ENCODE measurements at regions not wholly inside any gene's neighbourhood (a gene's known extent, or its start where the extent isn't known, plus 50 kb on each side); places are given as distances from the start of the nearest gene placed in this dataset.

DNA sequence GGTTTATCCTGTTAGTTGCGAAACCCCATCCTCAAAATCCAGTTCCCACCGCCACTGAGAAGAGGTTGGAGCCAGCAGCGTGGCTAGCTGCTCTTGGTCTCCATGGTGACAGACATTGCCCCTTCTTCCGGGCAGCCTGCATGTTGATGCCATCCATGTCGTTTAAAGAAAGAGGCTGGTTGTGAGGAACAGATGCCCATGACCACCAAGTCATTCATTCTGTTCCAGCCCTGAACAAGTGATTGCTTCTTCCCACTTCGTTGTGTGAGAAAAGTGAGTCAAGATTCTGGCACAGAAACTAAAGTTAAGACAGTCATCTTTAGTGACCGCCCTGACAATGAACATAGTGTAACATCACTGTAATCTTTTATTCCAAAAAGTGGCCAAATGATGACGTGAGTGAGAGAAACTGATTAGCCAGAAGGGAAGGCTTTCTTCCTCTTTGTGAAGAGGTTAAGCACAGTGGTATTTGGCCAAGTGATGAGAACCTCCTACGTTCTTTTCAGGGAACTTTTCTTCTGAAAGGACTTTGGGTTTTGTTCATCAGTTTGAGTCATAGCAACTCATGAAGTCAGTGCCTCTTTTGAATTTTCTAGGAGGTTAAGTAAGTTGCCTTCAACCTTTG lies 272.5 kb downstream of the GALR1 start:
- no peak for DNase-seq

DNA sequence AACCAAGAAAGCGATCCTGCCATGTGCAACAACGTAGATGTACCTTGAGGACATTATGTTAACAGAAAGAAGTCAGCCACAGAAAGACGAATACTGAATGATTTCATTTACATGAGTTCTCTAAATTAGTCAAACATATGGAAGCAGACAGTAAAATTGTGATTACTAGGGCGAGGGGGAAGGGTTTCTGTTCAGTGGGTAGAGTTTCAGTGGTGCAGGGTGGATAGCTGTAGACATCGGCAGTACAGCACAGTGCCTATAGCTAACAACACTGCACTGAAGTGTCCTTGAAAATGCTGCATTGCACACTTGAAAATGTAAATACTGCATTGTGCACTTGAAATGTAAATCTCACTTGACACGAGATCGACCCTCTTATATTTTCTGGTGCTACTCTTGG lies 275.3 kb downstream of the GALR1 start:
- no peak for DNase-seq

DNA sequence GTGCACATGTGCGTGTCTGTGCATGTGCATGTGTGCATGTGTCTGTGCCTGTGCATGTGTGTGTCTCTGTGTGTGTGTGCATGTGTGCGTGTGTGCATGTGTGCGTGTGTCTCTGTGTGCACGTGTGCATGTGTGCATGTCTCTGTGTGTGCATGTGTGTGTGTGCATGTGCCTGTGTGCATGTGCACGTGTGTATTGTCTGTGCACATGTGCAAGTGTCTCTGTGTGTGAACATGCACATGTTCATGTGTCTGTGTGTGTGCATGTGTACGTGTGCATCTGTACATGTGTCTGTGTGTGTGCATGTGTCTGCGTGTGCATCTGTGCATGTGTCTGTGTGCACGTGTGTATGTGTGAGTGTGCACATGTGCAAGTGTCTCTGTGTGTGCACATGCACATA lies 277.3 kb downstream of the GALR1 start:
- no peak for DNase-seq

DNA sequence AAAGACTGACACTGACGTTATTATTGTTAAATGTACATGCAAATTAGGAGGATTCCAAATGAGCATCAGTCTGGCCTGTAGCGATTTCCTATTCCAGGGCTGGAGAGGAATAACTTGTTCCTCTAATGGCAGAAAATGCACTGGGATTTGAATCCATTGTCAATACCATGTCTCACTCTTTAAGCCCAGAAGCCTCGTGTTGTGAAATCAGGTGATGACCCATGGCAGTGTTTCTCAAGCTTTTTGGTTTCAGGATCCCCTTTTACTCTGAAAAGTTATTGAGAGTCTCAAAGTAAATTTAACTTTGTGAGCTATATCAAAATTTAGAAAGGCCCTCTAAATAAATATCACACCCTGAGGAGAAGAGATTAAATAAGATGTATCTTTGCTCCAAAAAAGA lies 279.2 kb downstream of the GALR1 start:
- DNase-seq = no peak

DNA sequence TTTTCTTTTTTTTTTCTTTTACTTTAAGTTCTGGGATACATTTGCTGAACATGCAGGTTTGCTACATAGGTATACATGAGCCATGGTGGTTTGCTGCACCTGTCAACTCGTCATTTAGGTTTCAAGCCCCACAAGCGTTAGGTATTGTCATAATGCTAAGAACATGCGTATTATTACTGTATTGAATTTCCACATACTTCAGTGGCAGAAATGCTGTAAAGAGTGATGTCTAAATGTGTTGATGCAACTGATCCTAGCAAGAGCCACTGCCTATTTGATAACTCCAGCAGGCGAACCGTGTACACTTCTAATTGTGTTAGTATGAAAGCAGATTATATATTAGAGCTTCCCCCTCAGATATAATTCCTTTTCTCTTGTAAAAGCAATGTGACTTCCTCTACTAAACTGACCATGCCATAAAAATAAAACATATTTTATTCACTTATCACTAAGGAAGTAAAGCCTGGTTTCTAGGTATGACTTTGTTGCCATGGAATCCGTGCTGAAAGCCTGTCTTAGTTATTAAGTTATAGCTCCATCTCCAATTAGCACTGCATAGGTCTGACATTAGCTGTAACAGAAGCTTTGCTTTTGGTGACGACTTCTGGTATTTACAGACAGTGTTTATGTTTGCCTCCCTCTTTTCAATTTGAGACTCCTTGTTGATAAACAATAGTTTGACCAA lies 280.0 kb downstream of the GALR1 start:
- DNase-seq = no peak

DNA sequence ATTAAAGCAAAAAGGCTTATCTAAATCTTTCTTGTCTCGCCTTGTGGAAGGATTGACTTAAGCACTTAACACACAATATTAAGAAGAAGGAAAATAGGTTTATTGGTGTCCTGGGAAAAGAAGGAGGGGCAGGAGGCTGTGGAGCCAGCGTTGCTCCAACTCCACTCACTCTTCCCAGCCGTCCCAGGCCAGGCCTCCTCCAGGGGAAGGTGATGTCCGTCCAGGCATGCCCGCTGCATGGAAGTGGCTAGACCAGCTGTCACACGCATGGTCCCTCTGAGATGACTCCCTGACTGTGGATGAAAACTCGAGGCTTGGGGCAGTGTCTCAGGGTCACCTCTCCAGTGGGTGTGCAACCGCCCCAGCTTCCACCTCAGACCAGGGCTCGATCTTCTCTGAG lies 281.1 kb downstream of the GALR1 start:
- no peak for DNase-seq

DNA sequence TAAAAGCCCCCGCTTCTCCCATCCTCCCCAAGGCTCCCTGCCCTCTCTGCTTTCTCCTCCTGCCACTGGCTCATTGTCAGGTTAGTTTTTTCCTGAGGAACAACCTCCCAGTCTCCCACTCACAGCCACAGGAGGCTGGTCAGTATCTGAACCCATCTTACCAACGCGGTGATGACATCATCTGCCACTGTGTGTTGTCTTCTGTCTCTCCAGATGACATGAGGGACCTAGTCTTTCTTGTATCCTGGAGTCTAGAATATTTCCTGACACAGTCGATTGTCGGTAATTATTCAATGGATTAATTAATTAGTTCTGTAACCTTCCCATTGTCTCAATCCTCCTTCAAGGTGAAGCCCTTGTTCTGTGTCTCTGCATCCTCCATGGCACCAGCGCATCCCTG lies 290.2 kb downstream of the GALR1 start:
- DNase-seq = no peak

DNA sequence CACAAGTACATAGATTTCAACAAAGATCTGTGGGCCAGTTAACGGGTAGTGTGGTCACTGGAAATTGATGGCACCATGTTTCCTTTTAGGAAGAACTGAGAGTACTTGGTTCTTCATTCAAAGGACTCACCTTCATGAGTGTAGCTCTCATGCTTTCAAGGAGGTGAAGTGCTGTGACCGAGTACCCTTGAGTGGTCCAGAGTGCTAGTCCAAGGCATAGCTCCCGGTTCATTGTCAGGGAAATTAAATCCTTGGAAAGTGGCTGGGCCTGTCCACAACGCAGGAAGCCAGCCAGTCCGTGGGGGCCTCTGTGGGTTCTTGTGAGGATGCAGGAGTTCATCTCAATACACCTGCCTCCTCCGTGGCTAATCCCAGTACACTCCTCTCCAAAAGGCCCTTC lies 295.1 kb downstream of the GALR1 start:
- no peak for DNase-seq

DNA sequence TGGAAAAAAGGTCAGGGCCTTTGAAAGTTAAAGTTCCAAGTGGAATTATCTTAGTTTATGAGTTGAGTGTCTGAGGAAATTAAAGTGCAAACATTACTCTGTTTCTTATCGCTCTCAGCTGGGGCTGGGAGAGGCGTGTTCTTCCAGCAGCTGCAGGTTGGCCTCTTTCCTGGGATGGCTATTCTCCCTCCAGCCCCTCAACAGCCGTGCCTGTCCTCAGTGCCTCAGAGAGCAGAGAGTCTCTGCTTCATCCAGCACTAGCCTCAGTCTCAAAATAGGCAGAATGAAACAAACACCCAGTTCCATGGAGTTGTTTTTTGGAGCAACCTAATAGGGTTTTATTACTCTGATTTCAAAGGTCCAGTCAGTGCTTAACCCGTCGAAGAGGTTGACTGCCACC lies 298.1 kb downstream of the GALR1 start:
- DNase-seq = peak; percentile 4

DNA sequence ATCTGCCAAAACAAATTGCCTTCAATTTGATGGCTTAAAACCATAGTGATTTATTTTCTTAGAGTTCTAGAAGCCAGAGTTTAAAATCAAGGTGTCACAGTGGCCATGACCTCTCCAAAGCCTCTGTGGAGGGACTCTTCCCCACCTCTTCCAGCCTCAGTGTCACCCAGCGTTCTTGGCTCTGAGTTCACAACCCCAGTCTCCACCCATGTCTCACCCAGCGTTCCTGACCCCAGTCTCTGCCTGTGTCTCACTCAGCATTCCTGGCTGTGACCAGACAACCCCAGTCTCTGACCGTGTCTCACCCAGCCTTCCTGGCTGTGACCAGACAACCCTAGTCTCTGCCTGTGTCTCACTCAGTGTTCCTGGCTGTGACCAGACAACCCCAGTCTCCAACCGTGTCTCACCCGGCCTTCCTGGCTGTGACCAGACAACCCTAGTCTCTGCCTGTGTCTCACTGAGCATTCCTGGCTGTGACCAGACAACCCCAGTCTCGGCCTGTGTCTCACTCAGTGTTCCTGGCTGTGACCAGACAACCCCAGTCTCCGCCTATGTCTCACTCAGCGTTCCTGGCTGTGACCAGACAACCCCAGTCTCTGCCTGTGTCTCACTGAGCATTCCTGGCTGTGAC lies 299.3 kb downstream of the GALR1 start:
- DNase-seq = no peak

DNA sequence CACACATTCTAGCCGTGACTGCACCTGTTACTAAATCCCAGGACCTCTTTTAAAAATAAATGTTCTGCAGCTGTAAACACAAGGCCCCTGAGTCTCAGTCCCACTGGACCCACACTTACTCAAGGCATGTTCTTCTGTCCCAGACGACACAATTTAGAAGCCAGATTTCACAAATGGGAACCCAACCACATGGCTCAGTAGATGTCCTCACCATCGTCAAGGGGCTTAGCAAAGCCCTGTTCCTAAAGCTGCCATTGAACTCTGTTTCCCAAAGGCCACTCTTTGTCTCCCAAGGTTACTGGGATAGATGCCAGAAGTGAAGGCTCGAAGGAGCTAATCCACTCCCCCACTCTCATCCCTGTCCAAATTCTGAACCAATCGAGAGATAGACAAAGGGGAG lies 301.0 kb downstream of the GALR1 start:
- DNase-seq = no peak

DNA sequence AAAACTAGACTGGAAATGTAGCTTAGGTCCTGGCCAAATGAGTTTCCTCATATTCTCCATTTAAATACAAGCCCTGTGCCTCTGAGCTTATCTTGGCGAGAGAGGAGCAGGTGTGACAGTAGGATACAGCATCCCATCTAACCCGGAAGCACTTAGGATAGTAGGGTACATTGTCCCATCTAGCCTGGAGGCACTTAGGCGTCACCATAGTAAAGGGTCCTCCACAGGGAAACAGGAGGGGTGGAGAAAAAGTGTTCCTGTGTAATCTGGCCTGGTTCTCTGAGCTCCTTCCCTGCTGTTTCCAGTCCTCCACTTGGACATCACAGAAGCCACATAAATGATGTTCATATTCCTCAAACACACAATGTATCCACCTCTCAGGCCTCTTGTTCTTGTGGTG lies 301.4 kb downstream of the GALR1 start:
- no peak for DNase-seq

DNA sequence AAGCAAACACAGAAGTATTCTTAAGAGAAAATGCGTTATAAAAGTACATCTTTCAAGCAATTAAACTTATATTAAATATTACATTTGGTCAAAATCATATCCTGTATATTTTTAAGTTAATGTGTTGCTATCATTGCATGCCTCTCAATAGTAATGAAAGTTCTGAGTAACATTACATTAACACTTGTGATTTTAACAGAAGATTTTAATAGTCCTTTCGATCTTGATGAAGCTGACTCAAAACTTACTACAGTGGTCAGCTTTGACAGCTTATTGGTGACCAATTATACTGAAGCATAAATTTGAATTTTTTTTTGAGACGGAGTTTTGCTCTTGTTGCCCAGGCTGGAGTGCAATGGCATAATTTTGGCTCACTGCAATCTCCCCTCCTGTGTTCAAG lies 303.3 kb downstream of the GALR1 start:
- no peak for DNase-seq

DNA sequence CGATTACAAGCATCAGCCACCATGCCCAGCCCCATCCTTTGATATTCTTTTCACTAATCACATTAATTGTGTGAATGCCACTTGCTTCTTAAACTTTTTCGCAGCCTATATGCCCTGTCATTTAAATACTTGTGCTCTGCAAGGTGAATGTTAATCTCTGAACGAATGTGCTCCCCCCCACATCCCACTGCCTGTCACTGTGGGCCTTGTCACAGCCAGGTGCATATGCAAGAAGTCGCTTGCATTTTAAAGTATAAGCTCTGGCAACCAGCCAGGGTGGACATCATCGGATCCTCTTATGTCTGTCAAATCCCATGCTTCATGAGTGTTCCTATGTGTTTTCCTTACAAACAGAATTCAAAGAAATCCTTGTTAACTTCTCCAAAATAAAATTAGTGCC lies 304.4 kb downstream of the GALR1 start:
- DNase-seq = no peak

DNA sequence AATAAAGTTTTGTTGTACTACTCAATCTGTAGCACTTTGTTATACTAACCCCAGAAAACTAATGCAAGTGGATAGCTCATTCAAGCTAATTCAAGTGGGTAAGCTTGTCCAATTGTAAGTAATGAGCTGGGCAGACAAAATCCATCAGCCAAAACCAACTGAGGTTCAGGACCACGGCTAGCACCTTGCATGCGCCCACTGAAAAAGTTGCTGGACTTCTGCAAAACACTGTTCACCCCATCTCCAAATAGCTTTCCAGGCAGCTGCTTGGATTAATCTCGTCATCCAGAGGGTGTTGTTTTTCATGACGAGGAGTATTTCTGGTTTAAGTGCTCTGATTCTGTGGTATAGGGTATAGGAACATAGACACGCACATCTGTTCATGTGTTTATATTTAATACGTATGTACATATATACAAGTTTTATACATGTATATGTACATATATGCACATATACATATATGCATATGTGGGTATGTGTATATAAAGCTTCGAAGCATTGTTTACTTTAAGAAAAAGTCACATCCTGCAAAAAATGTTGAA lies 307.5 kb downstream of the GALR1 start:
- no peak for DNase-seq

DNA sequence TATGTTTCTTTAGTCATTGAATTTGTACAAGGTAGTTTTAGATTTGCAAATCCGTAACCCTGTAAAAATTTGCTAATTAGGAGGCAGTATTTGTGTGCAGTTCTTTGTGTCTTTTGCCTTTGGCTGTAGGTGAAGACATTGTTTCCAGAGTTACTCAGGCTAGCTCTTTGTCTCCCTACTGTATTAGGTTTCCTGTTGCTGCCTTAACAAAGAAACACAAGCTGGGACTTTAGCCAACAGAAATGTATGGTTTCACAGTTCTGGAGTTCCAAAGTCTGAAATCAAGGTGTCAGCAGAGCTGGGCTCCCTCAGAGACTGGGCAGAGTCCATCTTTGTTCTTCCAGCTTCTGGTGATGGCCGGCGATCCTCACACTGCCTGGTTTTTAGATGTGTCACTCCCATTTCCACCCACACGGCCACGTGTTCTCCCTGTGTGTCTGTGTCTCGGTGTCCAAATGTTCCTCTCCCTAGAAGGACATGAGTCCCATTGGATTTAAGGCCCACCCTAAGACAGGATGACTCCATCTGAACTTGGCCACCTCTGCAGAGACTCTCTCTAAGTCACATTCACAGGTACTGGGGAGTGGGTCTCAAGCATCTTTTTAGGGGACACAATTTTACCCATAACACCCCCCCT lies 309.7 kb downstream of the GALR1 start:
- DNase-seq = no peak

DNA sequence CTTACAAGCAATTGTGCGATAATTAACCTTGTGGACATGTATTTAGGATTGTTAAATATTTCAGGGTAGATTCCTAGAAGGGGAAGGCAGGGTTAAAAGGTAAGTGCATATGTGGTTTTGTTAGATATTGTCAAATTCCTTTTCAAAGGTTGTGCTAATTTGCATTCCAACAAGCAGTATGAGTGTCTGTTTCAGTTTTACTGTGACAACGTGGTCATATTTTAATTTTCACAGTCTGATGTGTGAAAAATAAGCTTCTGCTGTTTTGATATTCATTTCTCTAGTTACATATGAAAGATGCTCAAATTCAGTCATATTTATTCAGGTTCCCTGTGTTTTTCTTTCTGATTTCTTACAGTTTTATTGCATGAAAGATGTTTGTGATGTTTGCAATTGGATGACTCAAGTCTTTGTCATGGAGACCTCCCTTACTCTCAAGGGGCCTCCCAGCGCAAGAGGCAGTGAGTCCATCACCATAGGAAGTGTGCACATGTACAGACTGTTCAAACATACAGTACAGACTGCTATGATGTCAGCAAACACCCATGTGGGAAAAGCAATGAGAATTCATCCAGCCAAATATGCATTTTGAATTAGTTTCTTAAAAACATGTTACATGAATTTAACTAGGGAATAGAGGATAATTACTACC lies 310.8 kb downstream of the GALR1 start:
- no peak for DNase-seq

DNA sequence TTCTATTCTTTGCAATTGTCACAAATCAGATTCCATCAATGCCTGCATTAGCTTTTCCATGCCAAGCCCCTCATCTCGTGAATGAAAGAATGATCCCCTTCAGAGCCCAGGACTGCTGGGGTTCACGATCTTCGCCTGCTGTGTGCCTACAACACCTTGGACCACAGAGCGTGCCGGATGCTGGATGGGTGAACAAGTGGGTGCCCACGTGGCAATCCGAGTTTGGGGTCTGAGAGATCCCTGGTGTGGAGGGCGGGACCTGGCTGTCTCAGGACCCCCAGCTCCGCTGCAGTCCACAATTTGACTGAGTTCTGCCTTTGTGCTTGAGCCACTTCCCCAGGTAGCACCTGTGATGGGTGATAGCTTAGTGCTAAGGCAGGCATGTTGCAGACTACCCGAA lies 317.0 kb downstream of the GALR1 start:
- no peak for DNase-seq

DNA sequence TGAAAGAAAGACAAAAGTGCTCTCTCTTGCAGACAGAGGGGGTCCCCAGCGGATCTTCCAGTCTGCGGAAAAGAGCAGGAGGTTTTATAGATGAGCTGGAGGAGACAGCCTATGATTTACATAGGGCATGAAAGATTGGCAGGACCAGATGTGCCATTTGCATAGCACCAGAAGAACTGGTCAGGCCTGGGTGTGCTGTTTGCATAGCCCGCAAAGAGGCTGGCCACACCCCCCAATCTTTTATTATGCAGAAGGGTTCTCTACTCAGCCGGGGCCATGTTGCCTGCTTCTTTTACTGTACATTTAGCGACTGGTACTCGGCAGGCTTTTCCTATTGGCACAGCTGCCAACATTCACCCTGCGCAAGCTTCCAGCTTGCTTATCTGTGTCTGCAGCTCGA lies 317.6 kb downstream of the GALR1 start:
- no peak for DNase-seq

DNA sequence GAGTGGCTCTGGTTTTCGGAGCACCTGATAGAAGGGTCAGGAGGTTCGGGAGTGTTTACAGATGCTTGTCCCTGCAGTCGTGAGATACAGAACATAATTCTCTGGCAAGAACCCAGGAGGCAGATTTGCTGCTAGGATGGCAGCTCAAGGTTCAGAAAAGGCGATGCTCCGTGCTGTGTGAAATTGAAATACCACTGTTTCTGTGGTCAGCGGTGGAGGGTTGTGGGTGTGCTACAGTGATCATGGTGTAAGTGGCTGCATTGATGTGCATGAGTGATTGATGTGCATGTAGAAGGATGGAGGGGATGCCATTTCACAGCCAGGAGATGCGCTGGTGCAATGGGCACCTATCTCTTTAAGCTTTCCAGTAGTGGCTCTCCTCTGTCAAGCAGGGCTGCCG lies 322.1 kb downstream of the GALR1 start:
- no peak for DNase-seq

DNA sequence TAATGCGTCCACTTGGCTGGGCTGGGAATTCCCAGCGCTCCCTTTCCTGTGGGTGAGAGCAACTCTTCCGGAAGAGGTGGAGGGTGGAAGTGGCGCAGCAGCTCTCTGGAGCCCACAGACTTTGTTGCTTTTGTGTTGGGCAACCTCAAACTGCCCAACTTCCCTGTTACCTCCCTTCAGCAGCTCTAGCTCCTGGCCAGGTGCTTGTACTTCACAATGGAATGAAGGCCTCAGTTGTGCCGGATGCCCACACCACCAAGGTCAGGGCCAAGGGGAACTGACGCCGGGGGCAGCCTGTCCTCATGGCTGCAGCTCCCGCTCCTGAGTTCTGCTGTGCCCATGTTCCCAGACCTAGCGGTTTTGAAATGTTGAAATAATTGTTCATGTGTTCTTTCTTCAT lies 322.9 kb downstream of the GALR1 start:
- no peak for DNase-seq

DNA sequence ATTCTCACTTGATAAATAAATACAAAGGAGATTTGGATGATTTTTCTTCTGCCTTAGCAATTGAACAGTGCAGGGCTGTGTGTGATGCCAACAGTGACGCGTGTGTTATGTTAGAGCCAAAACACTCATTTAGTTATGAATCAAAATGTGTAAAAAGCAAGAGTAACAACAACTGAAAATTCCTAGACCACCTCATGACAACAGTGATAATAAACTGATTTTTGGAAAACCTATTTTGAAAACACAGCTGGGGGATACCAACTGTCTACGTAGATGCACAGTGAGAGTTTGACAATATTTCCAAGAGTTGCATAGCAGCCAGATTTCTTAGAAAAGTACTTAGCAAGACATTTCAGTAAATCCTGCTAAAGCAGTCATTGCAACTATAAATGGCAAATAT lies 323.9 kb downstream of the GALR1 start:
- no peak for DNase-seq

Data from skin of body (tissue), 1 donor.